Lung (tissue), 11 donors: ENCODE measurements at regions not wholly inside any gene's neighbourhood (a gene's known extent, or its start where the extent isn't known, plus 50 kb on each side); places are given as distances from the start of the nearest gene placed in this dataset.

Experiments
- ATAC-seq: fragments of 200-7000 bp; cut with Tn5 transposase; one replicate; pipeline ENCODE4 v1.9.1; 2020; ENCODE audit warnings: moderate number of reproducible peaks; ENCODE audit not compliant: insufficient read depth, low FRiP score
- DNase-seq, 3 donors: peaks; one replicate each; pipeline ENCODE4 v3.0.0-alpha.2; 2013 to 2017
- H3K27ac ChIP-seq, 2 donors: one replicate each; pipeline ENCODE4 v1.5.1; 2013; ENCODE audit warnings: mild to moderate bottlenecking in 2 of 2, moderate library complexity in 2 of 2, control low read depth in 1 of 2, inconsistent platforms in 1 of 2, low read depth in 1 of 2, low read length in 1 of 2
- H3K27me3 ChIP-seq, 3 donors: one replicate each; pipeline ENCODE4 v1.5.1; 2013; ENCODE audit warnings: low read length in 2 of 3; ENCODE audit not compliant: control insufficient read depth in 3 of 3, insufficient read depth in 3 of 3
- H3K36me3 ChIP-seq, 4 donors: one replicate each; pipeline ENCODE4 v1.5.1; 2013; ENCODE audit warnings: low read length in 4 of 4, mild to moderate bottlenecking in 1 of 4, moderate library complexity in 1 of 4; ENCODE audit not compliant: control insufficient read depth in 4 of 4, insufficient read depth in 4 of 4
- H3K4me1 ChIP-seq, 5 donors: one replicate each; pipeline ENCODE4 v1.5.1; 2013; ENCODE audit warnings: low read length in 5 of 5, mild to moderate bottlenecking in 2 of 5, moderate library complexity in 1 of 5; ENCODE audit not compliant: control insufficient read depth in 5 of 5, insufficient read depth in 5 of 5
- H3K4me3 ChIP-seq: one replicate; pipeline ENCODE4 v1.5.1; 2013; ENCODE audit warnings: mild to moderate bottlenecking, control low read depth, moderate library complexity
- H3K9ac ChIP-seq, 2 donors: one replicate each; pipeline ENCODE4 v1.5.1; 2013; ENCODE audit warnings: low read length in 2 of 2, control low read depth in 1 of 2; ENCODE audit not compliant: insufficient read depth in 1 of 2
- H3K9me3 ChIP-seq, 4 donors: one replicate each; pipeline ENCODE4 v1.5.1; 2013; ENCODE audit warnings: low read length in 3 of 4, mild to moderate bottlenecking in 1 of 4, moderate library complexity in 1 of 4; ENCODE audit not compliant: control insufficient read depth in 4 of 4, insufficient read depth in 3 of 4
- CTCF ChIP-seq: IDR thresholded peaks from 2 replicates; pipeline ENCODE4 v1.5.1; 2012; ENCODE audit warnings: mild to moderate bottlenecking; ENCODE audit errors: control extremely low read depth, extremely low read depth
- WGBS, 2 donors: extraction: QIAGEN DNeasy Blood & Tissue Kit; methylation state at CpG; one replicate each; pipeline ENCODE4 v1.1.7; 2013; 5-methylcytosine and 5-hydroxymethylcytosine counted together
- donor health status: control.
- donor health status: control.
- donor health status: Bipolar disorder and iron deficiency.
- donor health status: healthy.
- donor health status: DM: yes; HTN: yes; CAD: no.

GRCh38 chr6:117169781-117170281, 95.5 kb upstream of the VGLL2 start:
- no peaks in the 10 kb centered on the region for H3K36me3 ChIP-seq
- H3K4me1 ChIP-seq = peaks cover 0 to 3% (median 0%) of the 10 kb centered on the region in 5 donors
- H3K27ac ChIP-seq = no peak overlapping the region
- TF ChIP-seq CTCF = no peak
- no peaks in the 10 kb centered on the region for H3K27me3 ChIP-seq
- ATAC-seq (no peak), DNase-seq (no peak)
- H3K4me3 ChIP-seq = no peak overlapping the region
- 47 to 71% methylated on average over 1 of the region's 1 CpG for WGBS, 2 donors
- no peaks in the 10 kb centered on the region for H3K9me3 ChIP-seq
- no peak overlapping the region for H3K9ac ChIP-seq

DNA sequence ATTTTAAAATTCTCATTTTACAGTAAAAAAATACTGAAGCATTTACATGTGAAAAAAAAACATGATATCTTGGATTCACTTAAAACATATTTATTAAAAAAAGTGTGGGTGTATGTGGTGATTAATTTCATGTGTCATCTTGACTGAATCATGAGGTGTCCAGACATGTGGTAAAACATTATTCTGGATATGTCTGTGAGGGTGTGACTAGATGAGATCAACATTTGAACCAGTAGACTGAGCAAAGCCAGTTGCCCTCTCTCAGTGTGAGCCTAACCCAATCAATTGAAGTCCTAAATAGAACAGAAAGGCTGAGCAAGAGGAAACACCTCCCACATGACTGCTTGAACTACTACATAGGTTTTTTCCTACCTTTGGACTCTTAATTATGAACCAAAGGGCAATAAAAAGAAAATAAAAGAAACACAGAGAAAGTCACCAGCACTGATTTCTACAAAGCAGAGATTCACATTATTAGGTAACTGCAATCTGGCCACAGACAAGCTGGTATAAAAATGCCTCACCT, 90.5 kb upstream of the VGLL2 start:
- DNase-seq (no peak), ATAC-seq (no peak)
- no peak overlapping the region for H3K27ac ChIP-seq
- H3K4me3 ChIP-seq = no peak overlapping the region
- no peaks in the 10 kb centered on the region for H3K4me1 ChIP-seq
- H3K9me3 ChIP-seq = no peaks in the 10 kb centered on the region
- no peaks in the 10 kb centered on the region for H3K27me3 ChIP-seq
- no peak for TF ChIP-seq CTCF
- no peak overlapping the region for H3K9ac ChIP-seq
- H3K36me3 ChIP-seq = no peaks in the 10 kb centered on the region

DNA sequence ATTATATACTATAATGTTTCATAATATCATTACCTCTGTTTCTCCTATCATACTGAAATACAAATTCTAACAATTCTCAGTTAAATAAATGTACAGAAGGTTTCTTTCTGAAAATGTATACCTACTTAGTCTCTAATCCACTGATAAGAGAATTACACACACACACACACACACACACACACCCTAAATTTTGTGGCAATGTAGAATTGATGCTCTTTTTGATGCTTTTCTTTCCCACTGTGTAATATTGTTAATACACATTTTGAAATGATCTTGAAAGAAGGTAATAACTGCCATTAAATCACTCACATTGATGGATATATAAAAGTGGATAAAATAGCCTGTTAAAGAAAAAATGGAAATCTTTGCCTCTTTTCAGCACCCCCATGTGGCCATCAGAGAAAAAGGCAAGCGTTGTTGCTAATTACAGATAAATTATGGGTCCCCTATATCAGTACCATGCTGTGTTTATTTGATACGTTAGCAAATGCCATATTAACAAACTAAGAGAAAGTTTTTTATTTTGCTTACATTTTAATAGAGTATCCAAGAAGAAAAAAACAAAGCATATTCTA, 76.6 kb upstream of the VGLL2 start:
- Histone ChIP-seq H3K36me3 (no peaks in the 10 kb centered on the region), H3K9ac (no peak overlapping the region), H3K9me3 (no peaks in the 10 kb centered on the region), H3K4me3 (no peak overlapping the region), H3K27me3 (no peaks in the 10 kb centered on the region), H3K27ac (no peak overlapping the region), H3K4me1 (no peaks in the 10 kb centered on the region)
- DNase-seq = peak in 1 of 3 donors; percentile 3
- WGBS, 2 donors = 11 to 16% methylated on average over 2 of the region's 2 CpGs
- TF ChIP-seq CTCF = no peak
- ATAC-seq = no peak

DNA sequence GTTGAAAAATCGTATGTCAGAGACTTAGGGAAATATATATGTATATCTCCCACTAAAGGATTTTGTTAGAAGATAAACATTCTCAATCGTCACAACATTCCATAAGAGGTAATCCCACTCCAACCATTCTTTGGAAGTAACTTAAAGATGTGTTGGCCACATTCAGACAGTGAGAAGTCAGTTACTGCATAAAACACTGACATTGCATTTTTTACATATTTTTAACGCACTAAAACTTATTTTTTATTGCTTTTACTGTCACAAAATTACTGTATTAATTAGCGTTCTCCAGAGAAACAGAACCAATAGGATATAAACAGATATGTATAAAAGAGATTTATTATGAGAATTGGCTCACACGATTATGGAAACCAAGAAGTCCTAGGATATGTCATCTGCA, 74.3 kb upstream of the VGLL2 start:
- DNase-seq = no peak
- no peaks in the 10 kb centered on the region for H3K4me1 ChIP-seq
- WGBS, 2 donors = 76 to 84% methylated on average over 5 of the region's 5 CpGs
- TF ChIP-seq CTCF = no peak
- no peaks in the 10 kb centered on the region for H3K27me3 ChIP-seq
- no peak overlapping the region for H3K27ac ChIP-seq
- no peaks in the 10 kb centered on the region for H3K9me3 ChIP-seq
- no peak overlapping the region for H3K9ac ChIP-seq
- ATAC-seq = no peak
- no peaks in the 10 kb centered on the region for H3K36me3 ChIP-seq
- no peak overlapping the region for H3K4me3 ChIP-seq
